ENCODE measurements at regions not wholly inside any gene's neighbourhood (a gene's known extent, or its start where the extent isn't known, plus 50 kb on each side); places are given as distances from the start of the nearest gene placed in this dataset.

- TF ChIP-seq CTCF (IDR thresholded peaks at IDR 0.05) (no peak), POLR2A (IDR thresholded peaks at IDR 0.05) (no peak)
Observed at GRCh38 chr18:54094474-54094873, 130.0 kb downstream of the MBD2 start.
